ENCODE measurements at regions not wholly inside any gene's neighbourhood (a gene's known extent, or its start where the extent isn't known, plus 50 kb on each side); places are given as distances from the start of the nearest gene placed in this dataset.

DNA sequence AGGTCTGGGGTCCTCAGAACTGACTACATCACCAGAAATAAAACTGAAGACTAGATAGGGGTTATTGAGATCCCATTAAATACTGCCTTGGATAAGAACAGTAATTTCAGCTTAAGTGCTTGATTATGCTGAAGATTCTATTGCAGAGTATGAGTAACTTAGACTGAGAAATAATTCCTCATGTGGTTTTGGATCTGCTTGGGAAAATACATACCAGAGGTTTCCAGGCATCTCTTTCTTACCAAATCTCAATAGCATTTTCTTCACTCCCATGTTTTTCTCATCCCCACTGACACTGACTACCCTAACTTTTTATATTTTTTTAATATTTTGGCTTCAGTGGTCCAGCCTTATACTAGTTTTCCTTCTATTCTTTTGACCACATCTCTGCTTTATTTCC lies 92.0 kb upstream of the TEX13D start:
- BruUV-seq (replicated peaks): no TSS peak
- Histone ChIP-seq H3K9me3 (ENCODE audit: control insufficient read depth, insufficient read depth, low read depth, low read length) (no peaks in the 10 kb centered on the region), H3K4me1 (ENCODE audit: control insufficient read depth, insufficient read depth, low read length) (no peaks in the 10 kb centered on the region), H3K36me3 (ENCODE audit: control insufficient read depth, insufficient read depth, low read length) (no peaks in the 10 kb centered on the region), H3K4me3 (ENCODE audit: low read depth in 2 of 2, low read length in 2 of 2) (no peak overlapping the region), H3K27ac (ENCODE audit: low read length) (no peak overlapping the region), H3K27me3 (ENCODE audit: control insufficient read depth, insufficient read depth, low read length) (peaks cover 2% of the 10 kb centered on the region; the same call in 1 of the 2 replicates)
- CTCF ChIA-PET: no interaction called here
- no peak for ATAC-seq
- TF ChIP-seq SIN3A (IDR thresholded peaks at IDR 0.05; ENCODE audit: borderline replicate concordance, insufficient read depth, low read depth, low read length) (no peak), REST (IDR thresholded peaks at IDR 0.05; ENCODE audit: insufficient read depth in 1 of 2, low read depth in 2 of 2, low read length in 1 of 2) (no peak), POLR2AphosphoS5 (IDR thresholded peaks at IDR 0.05; ENCODE audit: low read depth, low read length) (no peak), TCF7L2 (IDR thresholded peaks at IDR 0.05; ENCODE audit: low read depth, low read length) (no peak)
- TF ChIP-seq, protein P1, sequence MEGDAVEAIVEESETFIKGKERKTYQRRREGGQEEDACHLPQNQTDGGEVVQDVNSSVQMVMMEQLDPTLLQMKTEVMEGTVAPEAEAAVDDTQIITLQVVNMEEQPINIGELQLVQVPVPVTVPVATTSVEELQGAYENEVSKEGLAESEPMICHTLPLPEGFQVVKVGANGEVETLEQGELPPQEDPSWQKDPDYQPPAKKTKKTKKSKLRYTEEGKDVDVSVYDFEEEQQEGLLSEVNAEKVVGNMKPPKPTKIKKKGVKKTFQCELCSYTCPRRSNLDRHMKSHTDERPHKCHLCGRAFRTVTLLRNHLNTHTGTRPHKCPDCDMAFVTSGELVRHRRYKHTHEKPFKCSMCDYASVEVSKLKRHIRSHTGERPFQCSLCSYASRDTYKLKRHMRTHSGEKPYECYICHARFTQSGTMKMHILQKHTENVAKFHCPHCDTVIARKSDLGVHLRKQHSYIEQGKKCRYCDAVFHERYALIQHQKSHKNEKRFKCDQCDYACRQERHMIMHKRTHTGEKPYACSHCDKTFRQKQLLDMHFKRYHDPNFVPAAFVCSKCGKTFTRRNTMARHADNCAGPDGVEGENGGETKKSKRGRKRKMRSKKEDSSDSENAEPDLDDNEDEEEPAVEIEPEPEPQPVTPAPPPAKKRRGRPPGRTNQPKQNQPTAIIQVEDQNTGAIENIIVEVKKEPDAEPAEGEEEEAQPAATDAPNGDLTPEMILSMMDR (IDR thresholded peaks at IDR 0.05): no peak
- no peak for DNase-seq (ENCODE audit: low read depth, low spot score)
- intact Hi-C loops (cut with micrococcal nuclease; ENCODE audit: unreplicated experiment) (no loop called here), in situ Hi-C loops (cut with HindIII; ENCODE audit: low pct_unique_long_range_greater_than_20kb, low sequenced_read_pairs) (no loop called here)
- POLR2A ChIA-PET: no interaction called here

- ATAC-seq: no peak
- no peaks in the 10 kb centered on the region for H3K9me3 ChIP-seq (ENCODE audit: control insufficient read depth, insufficient read depth, low read depth, low read length)
- no peak for TF ChIP-seq REST (IDR thresholded peaks at IDR 0.05; ENCODE audit: insufficient read depth in 1 of 2, low read depth in 2 of 2, low read length in 1 of 2)
- TF ChIP-seq POLR2AphosphoS5 (IDR thresholded peaks at IDR 0.05; ENCODE audit: low read depth, low read length): no peak
- TF ChIP-seq SIN3A (IDR thresholded peaks at IDR 0.05; ENCODE audit: borderline replicate concordance, insufficient read depth, low read depth, low read length): no peak
- TF ChIP-seq TCF7L2 (IDR thresholded peaks at IDR 0.05; ENCODE audit: low read depth, low read length): no peak
- TF ChIP-seq, protein P1 (IDR thresholded peaks at IDR 0.05): no peak
- H3K27me3 ChIP-seq (ENCODE audit: control insufficient read depth, insufficient read depth, low read length): peaks cover 2% of the 10 kb centered on the region; the same call in 1 of the 2 replicates
- intact Hi-C loops (cut with micrococcal nuclease; ENCODE audit: unreplicated experiment) (no loop called here), in situ Hi-C loops (cut with HindIII; ENCODE audit: low pct_unique_long_range_greater_than_20kb, low sequenced_read_pairs) (no loop called here)
- H3K27ac ChIP-seq (ENCODE audit: low read length): no peak overlapping the region
- H3K4me1 ChIP-seq (ENCODE audit: control insufficient read depth, insufficient read depth, low read length): no peaks in the 10 kb centered on the region
- no peaks in the 10 kb centered on the region for H3K36me3 ChIP-seq (ENCODE audit: control insufficient read depth, insufficient read depth, low read length)
- BruUV-seq (replicated peaks): no TSS peak
- POLR2A ChIA-PET: no interaction called here
- CTCF ChIA-PET: no interaction called here
- no peak for DNase-seq (ENCODE audit: low read depth, low spot score)
- no peak overlapping the region for H3K4me3 ChIP-seq (ENCODE audit: low read depth in 2 of 2, low read length in 2 of 2)
Measured at GRCh38 chrX:124242131-124242530, 90.3 kb upstream of the TEX13D start.
